ENCODE measurements at regions not wholly inside any gene's neighbourhood (a gene's known extent, or its start where the extent isn't known, plus 50 kb on each side); places are given as distances from the start of the nearest gene placed in this dataset.
A peak's percentile ranks its signal among the peaks of the same experiment; 100 is the strongest.

DNA sequence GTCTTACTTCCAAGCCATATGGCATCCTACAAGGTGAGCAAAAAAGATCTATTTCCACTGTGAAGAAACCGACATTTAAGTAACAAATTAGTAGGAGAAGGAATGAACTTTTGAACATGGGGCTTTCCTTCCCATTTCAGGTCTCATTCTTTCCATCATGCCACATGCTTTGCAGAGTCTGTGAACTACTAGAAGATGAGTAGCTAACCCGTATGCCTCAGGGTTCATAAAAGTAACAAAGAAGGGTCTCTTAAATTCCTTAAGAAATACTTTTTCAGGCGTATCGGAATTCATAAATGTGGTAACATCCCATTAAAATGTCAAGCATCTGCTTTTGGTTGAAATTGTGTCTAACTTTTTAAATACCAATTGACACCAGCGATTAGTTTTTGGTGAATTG is 81.3 kb upstream of the TNS3 start:
- DNase-seq: no peak

DNA sequence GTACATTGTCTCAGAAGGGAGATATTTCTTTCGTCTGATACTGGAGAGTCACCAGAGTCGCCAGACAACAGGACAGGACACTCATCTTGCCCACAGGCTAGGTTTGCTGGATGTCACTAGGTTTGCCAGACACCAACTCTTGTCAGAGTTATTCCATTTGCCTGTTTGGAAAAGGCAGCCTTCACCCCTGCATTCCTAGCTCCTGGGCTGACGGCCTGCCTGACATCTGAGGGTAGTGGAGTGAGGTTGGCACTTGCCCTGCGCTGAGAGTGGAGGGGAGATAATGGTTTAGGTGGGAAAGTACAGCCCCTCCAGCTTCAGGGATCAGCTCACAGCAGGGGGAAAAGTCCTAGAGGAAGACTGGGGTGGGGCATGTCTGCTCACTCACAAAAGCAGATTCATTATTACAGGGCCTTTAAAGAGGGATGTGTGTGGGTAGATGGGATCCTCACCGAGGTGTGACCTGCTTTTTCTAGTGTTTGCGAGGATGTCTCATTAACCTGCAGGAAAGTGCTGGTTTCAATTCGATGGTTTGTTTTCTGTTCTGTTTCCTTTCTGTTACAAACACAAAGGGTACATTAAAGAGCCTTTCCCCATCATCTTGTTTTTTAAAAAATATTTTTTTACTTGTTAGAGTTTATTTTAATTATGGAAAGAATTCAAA is 79.3 kb upstream of the TNS3 start:
- no peak for DNase-seq

DNA sequence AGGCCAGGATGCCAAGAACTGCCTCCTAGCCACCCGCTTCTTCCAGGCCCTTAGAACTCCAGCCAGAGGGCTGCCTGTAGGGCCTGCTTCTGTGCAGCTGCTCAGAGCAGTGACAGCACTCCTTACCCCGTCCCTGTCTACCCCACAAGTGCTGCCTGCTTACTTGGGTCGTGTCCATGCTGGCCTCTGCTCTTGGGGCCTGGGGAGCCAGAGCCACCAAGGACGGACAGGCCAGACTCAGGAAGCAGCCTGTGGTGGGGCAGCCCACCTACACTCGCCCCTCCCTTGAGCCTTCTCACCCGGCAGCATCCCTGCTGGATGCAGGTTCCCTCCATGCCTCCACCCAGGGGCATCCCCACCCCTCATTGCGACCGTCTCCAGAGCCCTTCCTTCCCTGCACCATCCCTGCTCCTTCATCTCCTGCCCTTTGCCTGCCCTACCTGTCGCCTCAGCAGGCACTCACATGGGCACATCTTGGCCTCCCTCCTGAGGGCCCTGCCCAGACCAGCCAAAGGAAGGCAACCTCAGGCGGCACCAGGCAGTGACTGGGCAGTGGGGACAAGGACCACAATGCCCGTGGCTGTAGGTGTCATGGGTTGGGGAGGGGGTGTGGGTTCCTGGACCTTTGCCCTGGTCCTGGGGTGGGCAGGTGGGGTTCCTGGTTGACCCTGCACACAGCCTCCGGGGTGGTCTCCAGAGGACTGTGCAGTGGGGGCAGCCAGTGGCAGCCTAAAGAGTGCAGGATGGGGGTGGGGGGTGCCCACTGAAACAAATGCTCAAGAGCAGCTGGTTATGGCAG is 78.0 kb upstream of the TNS3 start:
- no peak for DNase-seq

DNA sequence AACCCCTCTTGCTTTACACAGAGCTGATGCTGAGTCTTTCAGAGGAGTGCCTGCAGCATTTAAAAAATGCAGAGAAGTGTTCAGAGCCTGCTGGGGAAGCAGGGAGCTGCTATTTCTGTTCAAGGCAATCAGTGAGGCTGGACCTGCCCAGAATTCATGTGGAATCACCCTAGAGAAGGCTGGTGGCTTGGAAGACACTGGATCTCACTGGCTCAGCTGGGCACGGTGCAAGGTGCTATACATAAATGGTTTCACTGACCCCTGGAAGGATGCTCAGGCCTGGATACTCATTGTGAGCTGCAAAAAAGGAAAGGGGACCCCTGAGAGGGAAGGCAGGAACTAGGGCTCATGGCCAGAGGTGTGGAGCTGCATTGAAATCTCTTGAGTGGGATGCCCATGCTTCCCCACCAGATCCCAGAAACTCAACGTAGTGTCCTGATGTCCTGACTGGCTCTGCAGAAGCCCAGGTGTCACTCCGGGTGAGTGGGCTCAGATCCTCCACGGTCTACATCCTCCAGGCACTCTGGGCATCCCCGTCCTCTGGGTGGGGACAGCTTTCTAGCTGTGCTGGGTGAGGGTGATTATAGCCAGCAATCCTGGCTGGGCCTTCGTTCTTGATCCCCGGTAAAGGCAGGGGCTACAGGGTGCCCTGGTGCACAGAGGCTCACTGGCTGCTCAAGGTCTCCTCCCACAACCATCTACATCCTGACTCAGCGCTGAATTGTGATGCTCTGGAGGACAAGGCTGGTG is 77.2 kb upstream of the TNS3 start:
- DNase-seq: no peak

- no peak for DNase-seq
Measured at GRCh38 chr7:47657126-47657525, 75.2 kb upstream of the TNS3 start.

DNA sequence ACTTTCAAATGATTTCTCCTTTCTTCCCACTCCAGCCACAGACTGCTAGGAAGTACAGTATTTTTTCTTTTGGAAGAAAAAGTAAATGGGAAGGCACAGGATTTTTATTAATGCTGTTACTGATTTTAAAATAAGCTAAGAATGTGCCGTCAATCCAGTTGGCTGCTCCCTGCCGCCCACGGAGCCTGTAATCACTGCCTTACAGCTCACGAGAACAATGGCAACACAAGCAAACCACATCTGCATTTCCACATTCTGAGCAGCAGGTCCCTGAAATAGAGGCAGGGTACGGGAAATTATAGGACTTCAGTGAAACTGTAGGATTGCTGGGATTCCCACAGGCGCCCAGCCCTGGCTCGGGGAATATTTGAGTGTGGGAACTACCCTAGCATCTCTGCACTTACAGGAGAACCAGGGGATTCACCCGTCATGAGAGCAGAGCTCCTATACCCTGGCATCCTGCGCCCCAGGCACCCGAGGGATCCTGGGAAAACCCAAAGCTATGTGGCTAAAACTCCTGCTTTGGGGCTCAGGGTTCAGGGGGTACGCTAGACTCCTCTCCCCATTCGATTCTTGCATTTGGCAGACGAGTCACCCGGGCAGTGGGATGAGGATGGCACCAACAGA is 72.9 kb upstream of the TNS3 start:
- no peak for DNase-seq

DNA sequence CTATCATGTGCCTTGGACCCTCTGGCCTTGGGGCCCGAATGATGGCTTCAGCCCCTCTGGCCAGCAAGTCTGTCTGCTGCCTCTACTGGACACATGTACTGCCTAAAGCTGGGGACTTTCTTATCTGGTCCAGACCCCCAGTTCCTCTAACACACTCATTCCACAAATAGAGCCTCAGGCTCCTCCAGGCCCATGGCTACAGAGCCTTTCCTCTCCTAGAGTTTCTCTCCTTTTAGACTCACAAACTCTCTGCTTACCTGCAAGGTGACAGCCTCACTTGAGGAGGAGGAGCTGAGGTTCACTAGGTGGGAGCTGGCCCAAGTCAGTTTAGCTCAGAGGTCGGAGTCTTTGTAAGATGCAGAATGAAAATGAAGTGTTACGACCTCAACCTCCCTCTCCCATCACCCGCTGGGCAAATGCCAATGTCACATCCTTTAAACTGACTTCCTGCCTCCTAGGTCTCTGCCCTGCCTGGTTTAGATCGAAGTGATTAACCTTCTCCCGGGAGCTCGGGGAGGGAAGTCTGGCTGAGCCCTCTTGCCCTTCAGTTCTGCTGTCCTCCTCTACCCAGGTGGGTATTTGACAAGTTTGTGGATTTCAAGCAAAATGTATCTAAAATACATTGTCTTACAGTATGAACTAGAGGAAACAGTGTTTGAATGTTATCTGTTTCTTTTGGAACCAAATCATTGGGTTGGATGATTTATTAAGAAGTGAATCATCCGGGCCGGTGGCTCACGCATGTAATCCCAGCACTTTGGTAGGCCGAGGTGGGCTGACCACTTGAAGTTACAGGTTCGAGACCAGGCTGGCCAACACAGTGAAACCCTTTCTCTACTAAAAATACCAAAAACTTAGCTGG is 71.9 kb upstream of the TNS3 start:
- DNase-seq: no peak

GRCh38 chr7:47652591-47652990 is 70.7 kb upstream of the TNS3 start:
- DNase-seq: no peak

DNA sequence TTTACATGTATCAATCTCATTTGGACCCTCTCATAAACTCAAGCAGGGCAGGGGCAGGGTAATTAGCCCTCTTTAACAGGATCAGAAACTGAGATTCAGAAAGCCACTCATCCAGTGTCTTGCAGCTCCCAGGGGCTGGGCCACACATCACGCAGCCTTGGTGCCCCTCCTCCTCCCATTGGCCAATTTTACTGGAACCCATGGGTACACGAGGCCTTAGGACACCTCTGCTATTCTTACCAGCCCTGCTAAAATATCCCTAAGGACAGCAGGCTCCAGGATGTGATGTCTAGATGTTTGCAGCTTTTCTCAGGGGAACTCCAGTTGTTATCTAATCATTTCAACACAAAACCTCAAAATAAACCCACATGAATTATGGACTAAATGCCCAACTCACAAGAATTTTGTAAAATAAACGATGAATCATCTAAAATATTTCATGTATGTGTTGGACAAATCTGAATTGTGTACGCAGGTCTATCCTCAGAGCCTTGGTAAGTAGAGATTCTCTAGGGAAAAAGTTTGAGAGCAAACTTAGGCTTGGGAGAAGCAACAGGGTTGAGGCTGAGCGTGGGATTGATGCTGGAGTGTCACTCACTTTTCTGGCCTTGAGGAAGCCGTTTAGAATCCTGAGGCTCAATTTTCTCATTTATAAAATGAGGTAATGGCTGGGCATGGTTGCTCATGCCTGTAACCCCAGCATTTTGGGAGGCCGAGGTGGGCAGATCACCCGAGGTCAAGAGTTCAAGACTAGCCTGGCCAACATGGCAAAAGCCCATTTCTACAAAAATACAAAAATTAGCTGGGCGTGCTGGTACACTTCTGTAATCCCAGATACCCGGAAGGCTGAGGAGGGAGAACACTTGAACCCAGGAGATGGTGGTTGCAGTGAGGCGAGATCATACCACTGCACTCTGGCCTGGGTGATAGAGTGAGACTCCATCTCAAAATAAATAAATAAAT is 69.7 kb upstream of the TNS3 start:
- DNase-seq: no peak

DNA sequence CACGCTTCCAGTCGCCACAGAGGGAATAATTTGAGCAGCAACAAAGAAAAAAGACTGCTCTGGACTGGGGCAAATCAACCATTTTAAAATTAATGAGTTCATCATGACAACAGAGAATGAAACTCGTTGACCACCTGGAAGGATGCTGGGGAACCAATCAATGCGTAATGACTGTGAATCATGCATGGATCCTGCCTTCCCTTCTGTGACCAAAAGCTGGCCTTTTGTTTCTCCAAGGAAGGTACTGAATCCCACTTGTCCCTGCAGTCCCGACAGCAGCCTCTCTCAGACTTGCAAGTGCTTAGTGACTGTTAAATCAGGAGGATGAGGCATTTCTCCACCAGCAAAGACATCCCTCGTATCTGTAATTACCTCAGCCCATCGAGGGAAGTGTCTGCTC is 68.0 kb upstream of the TNS3 start:
- DNase-seq: no peak

DNA sequence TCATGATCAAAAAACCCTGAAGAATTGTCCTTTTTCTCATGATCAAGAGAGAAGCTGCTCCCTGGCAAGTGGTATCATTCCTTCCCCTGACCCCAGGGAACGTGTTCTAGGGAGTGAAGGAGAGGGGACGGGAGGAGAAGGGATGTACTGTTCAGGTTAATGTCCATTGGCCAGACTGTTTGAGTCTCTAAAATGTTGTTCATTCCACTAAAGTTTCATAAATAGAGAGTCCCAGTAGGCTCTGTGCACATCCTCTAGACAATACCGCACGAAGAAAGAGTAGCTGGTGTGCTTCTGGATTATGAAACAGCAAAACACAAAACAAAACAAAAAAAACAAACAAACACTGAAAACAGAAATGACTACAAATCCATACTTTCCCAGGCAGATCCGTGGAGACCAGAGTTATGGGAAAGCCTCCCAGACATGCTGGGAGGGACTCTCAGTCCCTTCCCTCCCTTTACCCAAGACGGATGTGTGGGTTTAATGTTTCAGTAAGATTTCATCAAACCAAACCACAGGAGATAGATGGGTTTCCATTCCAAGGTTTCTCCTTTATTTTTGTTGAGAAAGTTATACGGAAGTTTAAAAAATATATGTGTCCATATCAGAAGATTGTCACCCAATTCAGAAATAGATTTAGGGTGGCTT is 66.5 kb upstream of the TNS3 start:
- no peak for DNase-seq

GRCh38 chr7:47647918-47648250 is 66.0 kb upstream of the TNS3 start:
- DNase-seq: no peak

DNA sequence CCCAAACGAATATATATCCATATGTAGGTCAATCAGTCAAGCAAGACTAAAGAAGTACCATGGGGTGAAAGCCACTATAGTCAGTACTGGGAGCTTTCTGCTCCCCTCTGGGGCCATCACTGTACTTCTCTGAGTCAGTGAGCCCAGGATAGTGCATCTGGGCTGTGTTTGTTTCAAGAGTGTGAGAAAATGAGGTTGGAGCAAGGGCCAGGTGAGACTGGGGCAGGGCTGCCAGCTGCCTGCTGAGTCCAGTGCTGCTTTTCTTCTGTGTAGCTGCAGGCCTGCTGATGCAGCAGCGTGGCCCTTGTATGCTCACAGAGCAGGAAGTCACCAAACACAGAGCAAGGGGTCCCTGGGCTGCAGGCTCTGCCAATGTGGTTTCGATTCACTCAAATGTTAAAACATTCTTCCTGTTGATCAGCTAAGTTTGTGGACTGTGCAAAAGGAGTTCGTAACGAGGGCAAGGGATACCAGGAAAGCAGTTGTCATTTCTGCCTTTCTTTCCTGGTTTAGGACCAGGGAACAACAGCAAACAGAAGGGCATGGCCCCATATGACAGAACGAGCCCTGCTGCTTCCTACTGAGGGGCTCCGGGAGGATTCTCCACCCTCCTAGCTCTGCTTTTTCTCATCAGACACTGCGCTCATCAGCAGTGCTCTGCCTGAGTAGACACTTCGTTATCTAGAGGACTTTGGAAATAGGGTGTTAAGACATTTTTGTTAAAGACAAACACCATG is 65.4 kb upstream of the TNS3 start:
- DNase-seq: peak in 1 of 5 donors; percentile 54

GRCh38 chr7:47643716-47644400 is 61.9 kb upstream of the TNS3 start:
- no peak for DNase-seq

GRCh38 chr7:47640265-47640664 is 58.4 kb upstream of the TNS3 start:
- no peak for DNase-seq

DNA sequence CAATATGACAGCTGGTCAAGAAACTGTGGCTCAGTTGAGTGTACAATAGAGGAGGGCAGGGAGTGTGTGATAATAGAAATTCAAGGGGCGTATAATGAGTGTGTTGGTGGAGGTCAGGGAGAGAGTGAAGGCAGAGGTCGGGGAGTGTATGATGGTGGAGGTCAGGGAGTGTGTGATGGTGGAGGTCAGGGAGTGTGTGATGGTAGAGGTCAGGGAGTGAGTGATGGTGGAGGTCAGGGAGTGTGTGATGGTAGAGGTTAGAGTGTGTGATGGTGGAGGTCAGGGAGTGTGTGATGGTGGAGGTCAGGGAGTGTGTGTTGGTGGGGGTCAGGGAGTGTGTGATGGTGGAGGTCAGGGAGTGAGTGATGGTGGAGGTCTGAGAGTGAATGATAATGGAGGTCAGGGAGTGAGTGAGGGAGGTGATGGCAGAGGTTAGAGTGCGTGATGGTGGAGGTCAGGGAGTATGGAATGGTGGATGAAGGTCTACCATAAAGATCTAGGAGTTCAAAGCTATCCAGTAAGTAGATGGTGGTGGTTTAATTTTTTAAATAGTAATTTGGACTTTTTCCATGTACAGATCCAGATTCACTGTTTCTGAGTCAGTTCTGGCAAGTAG is 57.7 kb upstream of the TNS3 start:
- no peak for DNase-seq

- DNase-seq: no peak
Measured at GRCh38 chr7:47638679-47639315, 56.9 kb upstream of the TNS3 start.

DNA sequence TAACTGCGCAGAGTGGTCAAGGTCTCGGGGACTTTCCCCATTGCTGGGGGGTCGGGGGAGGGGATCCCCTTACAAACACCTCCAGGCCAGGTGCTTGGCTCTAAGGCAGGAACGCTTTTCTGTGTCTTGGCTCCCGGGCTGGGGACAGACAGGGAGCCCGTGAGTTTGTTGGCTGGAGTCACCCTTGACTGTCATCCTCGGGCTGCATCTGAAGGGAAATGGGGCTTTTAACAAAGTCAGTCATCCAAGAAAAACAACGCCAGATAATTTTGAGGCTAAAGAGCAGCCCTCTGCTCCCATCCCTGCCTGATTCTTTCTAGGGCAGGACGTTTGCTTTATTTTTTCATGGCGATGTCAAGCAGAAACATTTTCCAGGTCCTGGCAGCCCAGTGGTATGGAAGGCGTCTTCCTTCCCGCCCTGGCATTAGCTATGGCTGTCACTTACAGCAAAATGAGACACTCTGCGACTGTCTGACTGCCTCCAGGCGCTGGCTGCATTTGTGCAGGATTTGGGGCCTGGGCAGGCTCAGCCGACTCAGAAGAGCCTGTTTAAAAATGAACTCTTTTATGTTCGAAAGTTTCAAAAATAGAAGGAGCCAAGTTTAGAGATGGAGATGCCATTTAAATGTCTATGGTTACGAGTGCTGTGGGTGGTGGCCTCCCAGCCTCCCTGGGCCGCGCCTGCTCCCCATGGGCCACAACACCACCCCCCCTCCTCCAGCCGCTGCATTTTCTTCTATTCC is 54.7 kb upstream of the TNS3 start:
- DNase-seq: no peak

Data from T-helper 1 cell (primary cell).